Islet precursor cell (in vitro differentiated cells): ENCODE measurements at regions not wholly inside any gene's neighbourhood (a gene's known extent, or its start where the extent isn't known, plus 50 kb on each side); places are given as distances from the start of the nearest gene placed in this dataset.

Experiments
- DNase-seq: peaks from one replicate; pipeline ENCODE4 v3.0.0-alpha.2; 2018

GRCh38 chr9:88696501-88696900 is 161.5 kb downstream of the NXNL2 start:
- no peak for DNase-seq

GRCh38 chr9:88697764-88698432 is 162.9 kb downstream of the NXNL2 start:
- no peak for DNase-seq

- no peak for DNase-seq
These were observed 168.0 kb downstream of the NXNL2 start for GRCh38 chr9:88702985-88703384.

- no peak for DNase-seq
These were observed 171.5 kb downstream of the NXNL2 start for GRCh38 chr9:88706193-88707113.

- DNase-seq: no peak
These were observed 175.5 kb downstream of the NXNL2 start for GRCh38 chr9:88710449-88710848.

GRCh38 chr9:88711719-88712118 is 176.7 kb downstream of the NXNL2 start:
- DNase-seq: no peak

GRCh38 chr9:88712484-88712883 is 177.5 kb downstream of the NXNL2 start:
- DNase-seq: no peak

- no peak for DNase-seq
These were observed 178.0 kb downstream of the NXNL2 start for GRCh38 chr9:88713010-88713409.

- DNase-seq: no peak
These were observed 181.8 kb downstream of the NXNL2 start for GRCh38 chr9:88716596-88717290.

- no peak for DNase-seq
These were observed 186.0 kb downstream of the NXNL2 start for GRCh38 chr9:88721025-88721424.

GRCh38 chr9:88721495-88722279 is 186.7 kb downstream of the NXNL2 start:
- no peak for DNase-seq

- no peak for DNase-seq
These were observed 187.8 kb downstream of the NXNL2 start for GRCh38 chr9:88722753-88723152.

GRCh38 chr9:88723751-88724150 is 188.8 kb downstream of the NXNL2 start:
- DNase-seq: no peak

GRCh38 chr9:88724331-88724730 is 189.4 kb downstream of the NXNL2 start:
- DNase-seq: no peak

GRCh38 chr9:88725300-88726019 is 190.5 kb downstream of the NXNL2 start:
- no peak for DNase-seq

GRCh38 chr9:88726803-88727202 is 191.8 kb downstream of the NXNL2 start:
- no peak for DNase-seq

GRCh38 chr9:88730780-88731179 is 195.8 kb downstream of the NXNL2 start:
- no peak for DNase-seq

GRCh38 chr9:88732128-88732527 is 197.2 kb downstream of the NXNL2 start:
- DNase-seq: no peak

GRCh38 chr9:88733651-88734421 is 198.9 kb downstream of the NXNL2 start:
- DNase-seq: no peak

- no peak for DNase-seq
These were observed 199.5 kb downstream of the NXNL2 start for GRCh38 chr9:88734527-88734926.

GRCh38 chr9:88736136-88736637 is 201.2 kb downstream of the NXNL2 start:
- no peak for DNase-seq
